ENCODE measurements at regions not wholly inside any gene's neighbourhood (a gene's known extent, or its start where the extent isn't known, plus 50 kb on each side); places are given as distances from the start of the nearest gene placed in this dataset.

DNA sequence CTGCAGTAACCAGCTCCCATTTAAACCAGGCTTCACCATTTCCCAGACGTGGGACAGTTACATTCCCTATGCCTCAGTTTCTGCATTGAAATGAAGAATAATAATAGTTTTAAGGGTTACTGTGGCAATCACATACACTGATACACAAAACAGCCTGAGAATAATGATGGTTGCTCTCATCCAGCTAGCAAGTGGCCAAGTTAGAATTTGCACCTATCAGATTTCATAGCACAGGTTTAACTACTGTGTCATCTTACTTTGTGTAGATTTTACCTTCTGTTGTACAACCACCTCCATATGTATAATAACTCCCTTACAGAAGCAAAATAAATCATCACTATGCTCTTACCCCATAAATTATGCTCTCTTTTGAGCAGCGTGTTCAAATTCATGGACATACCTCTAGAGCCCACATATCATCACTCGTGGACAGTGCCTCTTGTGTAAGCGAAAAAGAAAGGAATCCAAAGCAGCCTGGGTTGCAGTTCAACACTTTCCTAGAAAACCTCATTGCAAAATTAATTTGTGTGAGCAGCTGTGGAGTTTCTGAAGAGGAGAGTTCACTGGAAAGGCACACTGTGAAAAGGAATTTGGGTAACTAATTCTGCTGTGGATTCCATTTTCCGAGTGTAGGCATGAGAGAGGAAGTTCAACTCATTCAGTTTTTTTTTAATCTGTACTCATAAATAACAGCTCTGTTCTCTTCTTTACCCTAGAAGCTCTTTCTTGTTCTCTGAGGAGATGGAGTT, 492.5 kb downstream of the ARL4A start:
- Mint-ChIP-seq H3K27me3 (no peaks in the 10 kb centered on the region), H3K4me1 (no peaks in the 10 kb centered on the region), H3K9me3 (no peaks in the 10 kb centered on the region), H3K27ac (no peak overlapping the region), H3K4me3 (no peak overlapping the region), H3K36me3 (ENCODE audit: low read depth) (no peaks in the 10 kb centered on the region)
- ChIA-PET POLR2A (no interaction called here), CTCF (no interaction called here)
- intact Hi-C loops (cut with micrococcal nuclease), result loop anchor here (1.0 kb wide), 1 partner anchor 541 kb away; no protein-coding TSS in a partner anchor
- TF ChIP-seq, protein P1, sequence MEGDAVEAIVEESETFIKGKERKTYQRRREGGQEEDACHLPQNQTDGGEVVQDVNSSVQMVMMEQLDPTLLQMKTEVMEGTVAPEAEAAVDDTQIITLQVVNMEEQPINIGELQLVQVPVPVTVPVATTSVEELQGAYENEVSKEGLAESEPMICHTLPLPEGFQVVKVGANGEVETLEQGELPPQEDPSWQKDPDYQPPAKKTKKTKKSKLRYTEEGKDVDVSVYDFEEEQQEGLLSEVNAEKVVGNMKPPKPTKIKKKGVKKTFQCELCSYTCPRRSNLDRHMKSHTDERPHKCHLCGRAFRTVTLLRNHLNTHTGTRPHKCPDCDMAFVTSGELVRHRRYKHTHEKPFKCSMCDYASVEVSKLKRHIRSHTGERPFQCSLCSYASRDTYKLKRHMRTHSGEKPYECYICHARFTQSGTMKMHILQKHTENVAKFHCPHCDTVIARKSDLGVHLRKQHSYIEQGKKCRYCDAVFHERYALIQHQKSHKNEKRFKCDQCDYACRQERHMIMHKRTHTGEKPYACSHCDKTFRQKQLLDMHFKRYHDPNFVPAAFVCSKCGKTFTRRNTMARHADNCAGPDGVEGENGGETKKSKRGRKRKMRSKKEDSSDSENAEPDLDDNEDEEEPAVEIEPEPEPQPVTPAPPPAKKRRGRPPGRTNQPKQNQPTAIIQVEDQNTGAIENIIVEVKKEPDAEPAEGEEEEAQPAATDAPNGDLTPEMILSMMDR (IDR thresholded peaks at IDR 0.05), result no peak
- ATAC-seq (ENCODE audit: low read depth), result no peak
- no peak for DNase-seq

DNA sequence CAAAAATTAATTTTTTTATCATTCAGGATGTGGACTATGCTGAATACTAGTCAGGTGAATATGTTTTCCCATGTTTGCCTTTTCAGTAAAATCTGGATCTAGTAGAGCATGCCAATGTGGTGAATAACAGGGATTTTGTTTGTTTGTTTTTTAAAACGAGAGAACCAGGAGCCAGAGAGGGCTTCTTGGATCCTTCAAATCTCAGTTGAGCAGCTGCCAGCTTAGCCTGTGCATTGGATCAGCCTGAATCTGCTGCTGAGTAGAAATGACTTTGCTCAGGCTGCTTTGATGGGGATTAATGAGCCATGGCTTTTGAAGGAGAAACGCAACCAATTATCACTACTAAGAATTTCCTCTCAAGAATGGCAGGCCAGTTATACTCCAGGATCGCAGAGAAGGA, 493.8 kb downstream of the ARL4A start:
- POLR2A ChIA-PET, result no interaction called here
- intact Hi-C loops (cut with micrococcal nuclease), result no loop called here
- TF ChIP-seq, protein P1 (IDR thresholded peaks at IDR 0.05), result no peak
- CTCF ChIA-PET, result no interaction called here
- Mint-ChIP-seq H3K27ac (no peak overlapping the region), H3K36me3 (ENCODE audit: low read depth) (no peaks in the 10 kb centered on the region), H3K27me3 (no peaks in the 10 kb centered on the region), H3K4me3 (no peak overlapping the region), H3K4me1 (no peaks in the 10 kb centered on the region), H3K9me3 (no peaks in the 10 kb centered on the region)
- DNase-seq, result no peak
- no peak for ATAC-seq (ENCODE audit: low read depth)

DNA sequence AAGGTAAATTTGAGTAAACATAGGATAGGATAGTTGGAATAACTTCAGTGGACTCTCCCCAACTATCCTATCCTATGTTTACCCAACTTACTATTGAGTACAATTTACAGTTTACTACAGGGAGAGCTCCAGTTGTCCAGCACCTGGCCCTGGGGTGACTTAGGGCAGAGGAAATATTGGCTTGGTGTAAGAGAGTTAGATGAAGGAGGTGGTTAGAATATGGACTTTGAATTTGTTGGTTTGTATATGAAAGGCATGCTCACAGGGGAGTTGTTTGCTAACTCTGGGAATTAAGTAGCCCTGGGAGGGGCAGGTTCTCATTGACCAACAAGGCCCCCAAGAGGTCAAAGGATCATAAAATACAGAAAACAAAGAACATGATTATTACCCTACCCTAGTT, 497.7 kb downstream of the ARL4A start:
- DNase-seq, result no peak
- Mint-ChIP-seq H3K4me3 (no peak overlapping the region), H3K27me3 (no peaks in the 10 kb centered on the region), H3K36me3 (ENCODE audit: low read depth) (no peaks in the 10 kb centered on the region), H3K4me1 (no peaks in the 10 kb centered on the region), H3K9me3 (no peaks in the 10 kb centered on the region), H3K27ac (no peak overlapping the region)
- POLR2A ChIA-PET, result no interaction called here
- CTCF ChIA-PET, result no interaction called here
- intact Hi-C loops (cut with micrococcal nuclease), result no loop called here
- TF ChIP-seq, protein P1 (IDR thresholded peaks at IDR 0.05), result no peak
- no peak for ATAC-seq (ENCODE audit: low read depth)

DNA sequence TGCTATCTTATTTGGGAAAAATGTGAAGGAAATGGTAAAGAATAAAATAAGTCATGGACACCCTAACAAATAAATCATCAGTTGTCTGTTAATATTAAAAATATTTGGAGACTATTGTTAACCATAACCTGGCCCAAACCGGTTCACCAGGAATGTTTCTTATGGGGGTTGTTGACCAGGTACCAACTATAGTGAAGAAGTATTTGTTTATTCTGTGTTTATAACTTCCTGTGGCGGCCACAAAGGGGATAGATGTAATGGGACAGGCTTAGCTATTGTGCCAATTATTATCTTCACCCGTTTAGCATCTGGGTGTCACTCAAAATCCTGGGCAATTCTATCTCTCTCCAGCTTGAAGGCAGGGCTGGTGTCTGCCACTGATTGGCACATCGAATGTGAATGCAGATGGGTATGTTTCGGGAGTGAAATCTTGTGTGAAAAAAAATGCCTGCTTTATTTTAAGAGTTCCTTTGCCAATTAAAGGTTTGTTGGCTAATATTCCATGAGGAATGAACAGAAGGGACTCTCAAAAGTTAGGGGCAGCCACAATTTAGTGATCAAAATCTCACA, 500.9 kb downstream of the ARL4A start:
- Mint-ChIP-seq H3K4me1 (no peaks in the 10 kb centered on the region), H3K9me3 (no peaks in the 10 kb centered on the region), H3K36me3 (ENCODE audit: low read depth) (no peaks in the 10 kb centered on the region), H3K4me3 (no peak overlapping the region), H3K27ac (no peak overlapping the region), H3K27me3 (no peaks in the 10 kb centered on the region)
- CTCF ChIA-PET, result no interaction called here
- TF ChIP-seq, protein P1 (IDR thresholded peaks at IDR 0.05), result no peak
- DNase-seq (no peak), ATAC-seq (ENCODE audit: low read depth) (no peak)
- POLR2A ChIA-PET, result no interaction called here
- intact Hi-C loops (cut with micrococcal nuclease), result no loop called here

DNA sequence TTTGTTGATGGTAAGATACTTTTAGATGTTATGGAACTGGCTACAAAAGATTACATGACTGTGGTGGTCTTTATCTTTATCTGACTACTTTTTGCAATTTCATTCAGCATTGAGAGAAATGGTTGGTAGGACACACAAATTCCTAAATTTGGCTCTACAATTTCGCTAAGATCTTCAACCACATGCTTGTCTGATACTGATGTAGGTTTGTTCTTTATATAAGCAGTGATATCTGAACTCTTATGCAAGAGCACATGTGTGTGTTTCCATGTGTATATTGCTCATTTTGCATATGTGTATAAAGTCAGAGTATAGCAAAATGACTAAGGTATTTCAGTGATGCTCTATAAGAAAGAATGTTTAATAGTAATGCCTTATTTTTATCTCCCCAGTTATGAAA, 501.5 kb downstream of the ARL4A start:
- Mint-ChIP-seq H3K4me1 (no peaks in the 10 kb centered on the region), H3K36me3 (ENCODE audit: low read depth) (no peaks in the 10 kb centered on the region), H3K27me3 (no peaks in the 10 kb centered on the region), H3K9me3 (no peaks in the 10 kb centered on the region), H3K27ac (no peak overlapping the region), H3K4me3 (no peak overlapping the region)
- TF ChIP-seq, protein P1 (IDR thresholded peaks at IDR 0.05), result no peak
- POLR2A ChIA-PET, result no interaction called here
- ATAC-seq (ENCODE audit: low read depth), result no peak
- CTCF ChIA-PET, result no interaction called here
- no peak for DNase-seq
- intact Hi-C loops (cut with micrococcal nuclease), result no loop called here

Measured in activated B cell treated with CpG ODN at 0.5 μM for 24 hours (primary cell).